ENCODE measurements at regions not wholly inside any gene's neighbourhood (a gene's known extent, or its start where the extent isn't known, plus 50 kb on each side); places are given as distances from the start of the nearest gene placed in this dataset.

DNA sequence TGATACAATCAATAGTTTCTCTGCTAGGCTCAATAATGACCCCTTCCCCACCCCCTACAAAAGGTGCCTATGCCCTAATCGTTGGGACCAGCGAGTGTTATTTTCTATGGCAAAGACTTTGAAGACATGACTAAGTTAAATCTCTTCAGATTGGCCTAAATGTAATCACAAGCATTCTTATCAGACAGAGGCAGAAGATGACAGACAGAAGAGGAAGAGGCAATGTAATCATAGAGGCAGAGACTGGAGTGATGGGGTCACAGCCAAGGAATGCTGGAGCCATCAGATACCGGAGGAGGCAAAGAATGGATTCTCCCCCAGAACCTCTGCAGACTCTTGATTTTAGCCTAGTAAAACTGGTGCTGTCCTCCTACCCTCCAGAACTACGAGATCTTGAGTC lies 159.3 kb downstream of the EDN1 start:
- peaks cover 7% of the 10 kb centered on the region for H3K27me3 Mint-ChIP-seq (ENCODE audit: insufficient read depth, low read depth)
- no peak overlapping the region for H3K27ac ChIP-seq
- no peaks in the 10 kb centered on the region for H3F3A ChIP-seq (ENCODE audit: low read depth)
- no peak overlapping the region for H3K4me3 ChIP-seq
- H3K4me1 Mint-ChIP-seq, result no peaks in the 10 kb centered on the region
- H2AFZ ChIP-seq (replicated peaks), result no peak overlapping the region
- no peaks in the 10 kb centered on the region for H3K4me1 ChIP-seq
- no peaks in the 10 kb centered on the region for H3K9me3 ChIP-seq (ENCODE audit: low read depth)
- H3K27ac Mint-ChIP-seq, result no peak overlapping the region
- no peaks in the 10 kb centered on the region for H3K79me2 ChIP-seq (ENCODE audit: low read depth)
- no peak for TF ChIP-seq EZH2phosphoT487 (IDR thresholded peaks at IDR 0.05)
- TF ChIP-seq, protein P1, sequence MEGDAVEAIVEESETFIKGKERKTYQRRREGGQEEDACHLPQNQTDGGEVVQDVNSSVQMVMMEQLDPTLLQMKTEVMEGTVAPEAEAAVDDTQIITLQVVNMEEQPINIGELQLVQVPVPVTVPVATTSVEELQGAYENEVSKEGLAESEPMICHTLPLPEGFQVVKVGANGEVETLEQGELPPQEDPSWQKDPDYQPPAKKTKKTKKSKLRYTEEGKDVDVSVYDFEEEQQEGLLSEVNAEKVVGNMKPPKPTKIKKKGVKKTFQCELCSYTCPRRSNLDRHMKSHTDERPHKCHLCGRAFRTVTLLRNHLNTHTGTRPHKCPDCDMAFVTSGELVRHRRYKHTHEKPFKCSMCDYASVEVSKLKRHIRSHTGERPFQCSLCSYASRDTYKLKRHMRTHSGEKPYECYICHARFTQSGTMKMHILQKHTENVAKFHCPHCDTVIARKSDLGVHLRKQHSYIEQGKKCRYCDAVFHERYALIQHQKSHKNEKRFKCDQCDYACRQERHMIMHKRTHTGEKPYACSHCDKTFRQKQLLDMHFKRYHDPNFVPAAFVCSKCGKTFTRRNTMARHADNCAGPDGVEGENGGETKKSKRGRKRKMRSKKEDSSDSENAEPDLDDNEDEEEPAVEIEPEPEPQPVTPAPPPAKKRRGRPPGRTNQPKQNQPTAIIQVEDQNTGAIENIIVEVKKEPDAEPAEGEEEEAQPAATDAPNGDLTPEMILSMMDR (IDR thresholded peaks at IDR 0.05), result no peak
- no peak for TF ChIP-seq EZH2 (IDR thresholded peaks at IDR 0.05)
- peaks cover 8% of the 10 kb centered on the region for H3K9me3 Mint-ChIP-seq
- H3K36me3 Mint-ChIP-seq, result no peaks in the 10 kb centered on the region
- H3K4me3 Mint-ChIP-seq, result no peak overlapping the region
- H3K27me3 ChIP-seq, result no peaks in the 10 kb centered on the region
- no peaks in the 10 kb centered on the region for H3K36me3 ChIP-seq
- H3K9ac ChIP-seq, result no peak overlapping the region
- no peak overlapping the region for H3K4me2 ChIP-seq
- no peak for DNase-seq (ENCODE audit: low spot score)
- H4K20me1 ChIP-seq (ENCODE audit: low read depth), result no peaks in the 10 kb centered on the region

DNA sequence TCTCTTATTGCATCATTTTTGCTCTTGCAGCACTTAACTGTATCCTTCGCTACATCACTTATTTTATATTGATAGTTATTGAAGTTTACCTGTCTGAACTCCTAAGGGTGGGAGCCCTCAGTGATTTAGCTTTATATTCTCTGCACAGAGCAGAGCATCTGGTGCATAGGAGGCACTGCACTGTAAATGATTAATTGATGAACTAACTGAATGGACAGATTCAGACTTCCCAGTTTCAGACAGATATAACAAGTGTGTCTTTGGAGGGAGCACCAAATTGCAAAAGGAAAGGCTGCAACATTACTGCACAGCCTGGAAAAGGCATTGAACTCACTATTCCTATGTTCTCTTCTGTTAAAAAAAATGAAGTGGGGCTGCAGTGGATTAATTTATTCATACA lies 160.3 kb downstream of the EDN1 start:
- Histone ChIP-seq H4K20me1 (ENCODE audit: low read depth) (no peaks in the 10 kb centered on the region), H3K27me3 (no peaks in the 10 kb centered on the region), H3K36me3 (no peaks in the 10 kb centered on the region), H3K4me2 (no peak overlapping the region), H3K9ac (no peak overlapping the region), H3K4me3 (no peak overlapping the region), H3K79me2 (ENCODE audit: low read depth) (no peaks in the 10 kb centered on the region), H3K9me3 (ENCODE audit: low read depth) (no peaks in the 10 kb centered on the region), H3K4me1 (no peaks in the 10 kb centered on the region), H3F3A (ENCODE audit: low read depth) (no peaks in the 10 kb centered on the region), H3K27ac (no peak overlapping the region), H2AFZ (replicated peaks) (no peak overlapping the region)
- Mint-ChIP-seq H3K36me3 (no peaks in the 10 kb centered on the region), H3K4me1 (no peaks in the 10 kb centered on the region), H3K27me3 (ENCODE audit: insufficient read depth, low read depth) (peaks cover 7% of the 10 kb centered on the region), H3K27ac (no peak overlapping the region), H3K4me3 (no peak overlapping the region), H3K9me3 (peaks cover 13% of the 10 kb centered on the region)
- DNase-seq (ENCODE audit: low spot score), result no peak
- TF ChIP-seq EZH2phosphoT487 (IDR thresholded peaks at IDR 0.05), result no peak
- TF ChIP-seq, protein P1 (IDR thresholded peaks at IDR 0.05), result no peak
- no peak for TF ChIP-seq EZH2 (IDR thresholded peaks at IDR 0.05)

DNA sequence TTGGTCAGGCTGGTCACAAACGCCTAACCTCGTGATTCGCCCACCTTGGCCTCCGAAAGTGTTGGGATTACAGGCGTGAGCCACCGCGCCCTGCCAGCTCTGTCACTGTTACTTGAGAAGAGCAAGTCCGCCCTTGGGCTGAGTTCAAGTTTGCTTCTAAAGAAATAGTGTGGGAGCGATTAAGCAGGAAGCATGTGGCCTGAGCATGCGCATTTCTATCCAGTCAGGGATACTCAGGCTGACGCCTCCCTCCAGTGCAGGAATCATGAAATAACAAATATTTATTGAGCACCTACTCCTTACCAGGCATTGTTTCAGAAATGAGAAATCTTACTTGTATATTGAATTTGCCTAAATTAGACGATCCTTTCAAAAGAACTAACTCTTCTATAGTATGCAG lies 166.2 kb downstream of the EDN1 start:
- H3F3A ChIP-seq (ENCODE audit: low read depth), result no peaks in the 10 kb centered on the region
- no peaks in the 10 kb centered on the region for H4K20me1 ChIP-seq (ENCODE audit: low read depth)
- no peak overlapping the region for H2AFZ ChIP-seq (replicated peaks)
- H3K9me3 ChIP-seq (ENCODE audit: low read depth), result no peaks in the 10 kb centered on the region
- no peak overlapping the region for H3K27ac Mint-ChIP-seq
- peaks cover 27% of the 10 kb centered on the region for H3K4me1 Mint-ChIP-seq
- no peak overlapping the region for H3K4me2 ChIP-seq
- peaks cover 12% of the 10 kb centered on the region for H3K4me1 ChIP-seq
- DNase-seq (ENCODE audit: low spot score), result no peak
- H3K27me3 ChIP-seq, result no peaks in the 10 kb centered on the region
- H3K36me3 ChIP-seq, result no peaks in the 10 kb centered on the region
- no peak overlapping the region for H3K4me3 Mint-ChIP-seq
- no peak overlapping the region for H3K4me3 ChIP-seq
- no peaks in the 10 kb centered on the region for H3K36me3 Mint-ChIP-seq
- no peak overlapping the region for H3K9ac ChIP-seq
- no peak for TF ChIP-seq EZH2phosphoT487 (IDR thresholded peaks at IDR 0.05)
- TF ChIP-seq, protein P1 (IDR thresholded peaks at IDR 0.05), result no peak
- no peak for TF ChIP-seq EZH2 (IDR thresholded peaks at IDR 0.05)
- H3K27me3 Mint-ChIP-seq (ENCODE audit: insufficient read depth, low read depth), result peaks cover 3% of the 10 kb centered on the region
- H3K9me3 Mint-ChIP-seq, result peaks cover 14% of the 10 kb centered on the region
- H3K79me2 ChIP-seq (ENCODE audit: low read depth), result no peaks in the 10 kb centered on the region
- no peak overlapping the region for H3K27ac ChIP-seq
